Fibroblast of skin of right quadriceps (primary cell): ENCODE measurements at regions not wholly inside any gene's neighbourhood (a gene's known extent, or its start where the extent isn't known, plus 50 kb on each side); places are given as distances from the start of the nearest gene placed in this dataset.

Experiments used
- DNase-seq: peaks from one replicate; pipeline ENCODE4 v3.0.0-alpha.2; 2013

DNA sequence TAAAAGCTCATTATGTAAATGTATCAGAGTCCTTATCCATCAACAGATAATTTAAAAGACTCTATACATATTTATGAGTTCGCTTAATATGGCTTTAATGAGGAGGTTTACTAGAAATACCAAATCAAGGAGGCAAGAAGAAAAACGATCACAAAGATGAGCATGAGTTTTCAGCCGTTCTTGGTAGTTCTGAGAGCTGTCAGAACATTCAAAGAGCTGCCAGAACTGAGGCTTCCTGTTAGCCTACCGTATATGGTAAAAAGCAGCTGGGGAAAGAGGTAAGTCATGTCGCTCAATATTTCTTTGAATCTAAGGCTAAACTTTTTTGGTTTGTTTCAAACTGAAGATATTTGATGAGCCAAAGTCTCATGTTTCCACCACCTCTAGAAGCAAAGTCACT, 115.3 kb upstream of the PLXNC1 start:
- no peak for DNase-seq

DNA sequence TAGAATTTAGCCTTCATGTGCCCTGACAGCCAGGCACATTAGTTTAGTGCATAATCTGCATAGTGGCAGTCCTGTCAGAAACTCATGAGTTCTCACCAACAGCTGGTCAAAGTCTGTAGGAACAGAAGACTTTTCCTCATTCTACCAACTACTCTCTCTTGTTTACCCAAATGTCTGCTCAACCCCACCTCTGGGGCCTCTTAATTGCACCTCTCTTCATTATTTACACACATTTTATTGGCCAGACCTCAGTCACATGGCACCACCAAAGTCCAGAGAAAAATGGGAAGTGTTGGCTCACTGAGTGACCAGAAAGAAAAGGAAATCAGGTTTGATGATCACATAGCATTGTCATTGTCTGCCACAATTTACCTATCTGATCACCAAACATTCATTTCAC, 114.6 kb upstream of the PLXNC1 start:
- DNase-seq, result no peak

DNA sequence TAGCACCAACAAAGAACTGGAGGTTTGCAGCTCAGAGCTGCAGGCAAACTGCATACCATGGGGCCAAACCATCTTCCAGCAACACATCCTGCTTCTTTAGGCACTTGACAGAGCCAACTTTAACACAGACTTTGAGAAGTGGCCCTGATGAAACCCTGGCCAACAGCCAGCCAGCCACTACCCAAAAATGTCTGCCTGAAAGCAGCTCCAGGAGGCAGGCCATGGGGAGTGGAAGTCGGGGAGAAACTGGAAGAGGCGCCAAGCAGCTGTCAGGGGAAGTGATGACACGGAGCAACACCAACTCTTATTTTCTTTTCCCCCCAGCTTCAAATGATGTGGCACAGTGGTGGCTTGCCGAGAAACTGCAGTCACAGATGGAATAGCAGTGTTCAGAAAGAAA, 110.9 kb upstream of the PLXNC1 start:
- no peak for DNase-seq

DNA sequence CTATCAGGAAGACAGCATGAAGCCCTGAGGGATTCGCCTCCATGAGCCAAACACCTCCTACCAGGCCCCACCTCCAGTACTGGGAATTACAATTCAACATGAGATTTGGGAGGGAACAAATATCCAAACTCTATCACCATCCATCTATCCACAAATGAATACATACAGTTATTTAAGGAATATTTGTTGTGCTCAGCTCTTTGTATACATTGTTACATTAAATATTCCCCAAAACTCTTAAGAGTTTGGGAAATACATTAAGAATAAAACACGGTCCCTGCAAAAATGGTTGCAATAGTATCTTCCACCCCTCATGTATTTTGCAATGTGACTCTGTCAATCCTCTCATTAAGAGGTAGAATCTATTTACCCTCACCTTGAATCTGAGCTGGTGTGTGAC, 109.8 kb upstream of the PLXNC1 start:
- no peak for DNase-seq

DNA sequence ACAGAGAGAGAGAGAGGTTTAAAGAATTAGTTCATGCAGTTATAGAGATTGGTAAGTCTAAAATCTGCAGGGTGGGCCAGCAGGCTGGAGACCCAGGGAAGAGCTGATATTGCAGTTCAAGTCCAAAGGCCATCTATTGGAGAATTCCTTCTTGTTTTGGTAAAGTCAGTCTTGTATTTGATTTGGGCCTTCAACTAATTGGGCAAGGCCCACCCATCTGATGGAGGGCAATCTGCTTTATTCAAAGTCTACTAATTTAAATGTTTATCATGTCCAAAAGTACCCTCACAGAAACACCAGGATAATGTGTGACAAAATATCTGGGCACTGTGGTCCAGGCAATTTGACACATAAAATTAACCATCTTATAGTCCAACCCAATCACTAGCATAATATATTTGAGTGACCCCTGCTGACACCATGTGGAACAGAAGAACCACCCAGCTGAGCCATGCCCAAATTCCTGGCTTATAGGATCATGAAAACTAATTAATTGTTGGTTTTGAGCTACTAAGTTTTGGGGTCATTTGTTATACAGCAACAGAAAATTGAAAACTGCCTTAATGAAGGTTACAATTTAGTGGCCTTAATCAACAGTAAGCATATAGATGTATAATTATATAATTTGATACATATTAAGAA, 109.1 kb upstream of the PLXNC1 start:
- DNase-seq, result no peak

DNA sequence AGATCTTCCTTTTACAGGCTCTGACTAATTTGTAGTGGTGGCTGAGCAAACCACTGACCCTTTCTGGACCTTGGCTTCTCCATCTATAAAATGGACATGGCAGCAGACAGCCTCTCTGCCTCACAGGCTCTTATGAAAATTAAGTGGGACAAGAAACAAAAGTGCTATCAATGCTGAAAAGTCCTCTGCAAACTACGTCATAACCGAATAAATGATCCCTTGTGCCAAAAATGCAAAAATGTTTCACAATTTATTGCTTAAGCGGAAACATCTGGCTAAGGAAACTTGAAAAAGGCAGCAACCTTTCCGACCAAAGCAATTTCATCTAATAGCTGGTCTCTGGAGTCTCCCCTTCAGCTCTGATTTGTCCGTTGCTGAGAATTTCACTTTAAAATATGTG, 108.5 kb upstream of the PLXNC1 start:
- peak; percentile 67 for DNase-seq

DNA sequence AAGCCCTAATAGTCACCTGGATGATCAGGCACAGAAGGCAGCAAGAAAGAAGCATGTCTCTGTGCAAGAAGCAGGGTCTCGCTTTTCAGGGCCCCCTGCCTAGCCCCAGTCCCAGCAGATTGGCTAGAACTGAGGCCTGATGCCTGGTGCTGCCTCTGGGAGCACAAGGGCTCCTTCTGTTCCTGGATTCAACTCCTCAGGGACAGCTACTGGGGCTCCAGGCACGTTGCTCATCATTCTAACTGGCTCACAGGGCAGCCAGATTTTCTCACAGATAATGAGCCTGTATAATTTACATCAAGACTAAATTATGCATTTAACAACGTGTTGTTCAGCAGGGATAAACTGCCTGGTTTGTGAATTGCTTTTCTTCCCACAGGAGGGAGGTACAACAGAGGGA, 106.5 kb upstream of the PLXNC1 start:
- DNase-seq, result no peak

DNA sequence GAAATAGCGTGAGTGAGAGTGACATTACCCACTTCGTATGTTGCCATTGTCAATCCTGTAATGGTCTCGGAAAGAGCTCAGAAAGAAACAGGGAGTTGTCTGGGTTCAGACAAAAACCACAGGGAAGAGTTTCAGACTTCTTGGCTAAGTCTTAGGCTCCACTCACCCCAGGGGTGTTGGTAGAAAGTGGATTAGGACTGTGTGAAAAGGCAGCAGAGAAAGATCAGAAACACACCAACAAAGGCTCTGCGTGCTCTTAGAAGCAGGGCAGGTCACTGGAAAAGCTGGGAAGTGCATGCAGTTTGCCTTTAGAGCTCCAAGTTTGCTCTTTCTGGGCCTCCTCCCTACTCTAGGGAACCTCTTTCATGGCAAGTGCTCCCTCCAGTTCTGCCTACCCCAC, 106.1 kb upstream of the PLXNC1 start:
- no peak for DNase-seq

DNA sequence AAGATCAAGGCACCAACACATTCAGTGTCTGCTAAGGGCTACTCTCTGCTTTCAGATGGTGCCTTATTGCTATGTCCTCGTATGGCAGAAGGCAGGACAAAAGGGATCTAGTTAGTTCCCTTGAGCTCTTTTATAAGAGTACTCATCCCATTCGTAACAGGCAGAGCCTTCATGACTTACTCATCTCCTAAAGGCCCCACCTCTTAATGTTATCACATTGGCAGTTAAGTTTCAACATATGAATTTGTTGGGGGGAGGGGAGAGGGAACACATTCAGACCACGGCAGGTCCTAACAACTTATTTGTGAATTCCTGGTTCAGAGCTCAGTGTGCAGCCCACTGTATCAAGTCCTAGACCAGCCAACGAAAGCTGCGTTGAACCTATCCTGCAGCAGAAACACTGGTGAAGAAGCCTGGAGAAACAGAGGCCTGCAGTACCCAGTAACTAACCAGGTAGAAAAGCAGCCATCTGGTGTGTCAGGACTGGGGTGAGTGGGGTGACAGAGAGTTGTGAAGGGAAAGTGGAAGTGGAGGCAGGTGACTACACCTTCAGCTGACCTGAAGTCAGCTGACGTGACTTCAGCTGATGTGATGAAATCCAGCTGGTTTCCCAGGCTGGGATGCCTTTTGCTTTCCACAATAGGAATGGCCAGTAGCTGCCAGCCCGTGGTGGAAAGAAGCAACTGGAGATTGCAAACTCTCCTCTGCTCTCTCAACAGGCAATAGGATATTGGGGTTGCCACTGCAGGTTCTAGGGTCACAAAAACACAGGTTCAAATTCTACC, 101.6 kb upstream of the PLXNC1 start:
- no peak for DNase-seq

DNA sequence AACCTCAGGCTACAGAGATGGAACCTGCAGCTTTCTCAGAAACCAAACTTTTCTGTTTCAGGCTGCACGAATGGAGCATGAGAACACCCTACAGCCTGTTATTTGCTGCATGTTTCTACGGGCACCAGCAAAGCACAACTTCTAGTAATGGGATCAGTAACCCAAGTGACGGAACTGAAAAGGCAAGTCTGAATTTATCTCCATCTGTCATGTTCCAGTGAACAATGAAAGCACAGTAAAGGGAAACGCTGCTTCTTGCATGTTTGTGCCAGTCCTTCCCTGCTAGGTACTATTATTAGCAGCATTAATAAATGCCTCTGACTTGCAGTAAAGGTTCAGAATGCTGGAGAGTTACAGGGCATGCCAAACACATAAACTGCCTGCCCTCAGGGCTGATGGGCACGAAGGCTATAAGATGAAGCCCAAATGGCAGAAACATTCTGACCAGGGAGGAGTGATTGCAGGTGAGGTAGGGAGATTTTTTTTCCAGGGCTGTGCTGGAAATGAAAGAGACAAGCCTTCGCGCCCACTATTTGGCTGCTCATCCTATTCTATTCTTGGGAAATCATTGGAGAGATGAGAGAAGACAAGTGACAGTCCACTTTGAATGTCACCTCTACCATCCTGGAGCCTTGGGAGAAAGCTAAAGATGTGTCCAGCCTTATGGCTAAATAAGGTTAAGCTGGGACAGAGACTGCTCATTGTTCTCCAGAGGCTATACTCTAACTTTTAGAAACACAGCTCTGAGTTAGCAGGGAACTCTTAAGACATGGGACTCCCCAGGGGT, 100.4 kb upstream of the PLXNC1 start:
- DNase-seq, result no peak

DNA sequence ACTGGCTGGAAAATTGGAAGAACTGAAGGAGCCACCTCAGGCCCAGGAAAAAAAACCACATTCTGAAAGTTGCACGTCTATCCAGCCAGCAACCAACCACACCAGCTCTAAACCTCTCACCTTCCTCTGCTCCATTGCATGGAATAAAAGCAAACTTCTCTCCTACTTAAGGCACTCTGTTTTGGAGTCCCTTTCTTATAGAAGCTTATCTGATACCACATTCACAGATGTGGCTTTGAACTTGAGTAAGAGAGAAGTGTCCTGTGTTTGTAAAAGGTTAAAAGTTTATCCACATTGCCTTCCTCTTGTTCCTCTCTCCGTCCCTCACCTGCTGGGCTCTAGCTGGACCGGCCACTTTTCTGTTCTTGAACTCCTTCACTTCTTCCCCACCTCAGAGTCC, 99.6 kb upstream of the PLXNC1 start:
- DNase-seq, result no peak

DNA sequence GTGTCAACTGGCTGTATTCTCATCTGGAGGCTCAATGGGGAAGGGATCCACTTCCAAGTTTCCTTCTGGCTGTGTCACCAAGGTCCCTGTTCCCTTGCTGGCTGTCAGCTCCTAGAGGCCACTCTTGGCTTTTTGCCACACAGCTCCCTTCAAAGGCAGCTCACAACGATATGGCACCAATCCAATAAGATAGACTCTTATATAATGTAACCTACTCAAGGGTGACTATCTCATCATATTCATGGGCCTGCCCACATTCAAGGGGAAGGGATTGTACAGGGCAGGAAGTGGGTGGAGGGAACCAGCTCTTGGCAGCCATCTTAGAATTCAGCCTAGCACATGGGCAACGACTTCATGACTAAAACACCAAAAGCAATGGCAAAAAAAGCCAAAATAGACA, 98.7 kb upstream of the PLXNC1 start:
- no peak for DNase-seq

DNA sequence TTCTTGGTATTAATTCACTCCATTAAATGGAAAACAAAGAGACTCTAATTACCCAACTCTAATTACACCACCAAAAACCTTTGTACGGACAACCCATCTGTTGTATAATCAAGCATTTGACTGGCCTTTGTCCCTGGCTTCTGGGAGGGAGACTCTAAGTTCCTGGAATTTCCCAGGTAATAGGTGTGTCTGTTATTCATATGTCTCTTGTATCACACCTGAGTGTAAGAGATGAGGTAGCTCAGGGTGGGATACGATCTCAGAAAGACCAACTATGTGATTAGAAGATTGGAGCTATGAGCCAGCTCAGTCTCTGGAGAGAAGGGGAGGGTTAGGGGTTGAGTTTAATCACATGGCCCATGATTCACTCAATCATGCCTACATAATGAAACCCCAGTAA, 94.7 kb upstream of the PLXNC1 start:
- DNase-seq, result no peak

DNA sequence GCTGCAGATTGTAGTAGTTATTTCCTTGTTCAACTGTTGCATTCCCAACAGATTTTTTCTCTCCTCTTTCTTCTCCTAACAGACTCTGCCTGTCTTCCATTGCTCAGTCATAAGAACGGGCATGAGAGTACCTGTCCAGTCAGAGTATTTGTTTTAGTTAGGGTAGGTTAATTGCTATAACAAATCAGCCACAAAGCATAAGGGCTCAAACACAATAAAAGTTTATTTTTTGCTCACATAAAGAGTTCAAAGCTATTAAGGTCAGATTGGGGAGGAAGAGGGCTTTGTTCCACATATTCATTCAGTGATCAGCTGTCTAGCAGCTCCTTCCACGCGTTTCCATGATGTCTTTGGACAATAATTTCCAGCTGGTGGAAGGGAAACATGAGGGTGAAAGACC, 92.8 kb upstream of the PLXNC1 start:
- DNase-seq, result no peak

DNA sequence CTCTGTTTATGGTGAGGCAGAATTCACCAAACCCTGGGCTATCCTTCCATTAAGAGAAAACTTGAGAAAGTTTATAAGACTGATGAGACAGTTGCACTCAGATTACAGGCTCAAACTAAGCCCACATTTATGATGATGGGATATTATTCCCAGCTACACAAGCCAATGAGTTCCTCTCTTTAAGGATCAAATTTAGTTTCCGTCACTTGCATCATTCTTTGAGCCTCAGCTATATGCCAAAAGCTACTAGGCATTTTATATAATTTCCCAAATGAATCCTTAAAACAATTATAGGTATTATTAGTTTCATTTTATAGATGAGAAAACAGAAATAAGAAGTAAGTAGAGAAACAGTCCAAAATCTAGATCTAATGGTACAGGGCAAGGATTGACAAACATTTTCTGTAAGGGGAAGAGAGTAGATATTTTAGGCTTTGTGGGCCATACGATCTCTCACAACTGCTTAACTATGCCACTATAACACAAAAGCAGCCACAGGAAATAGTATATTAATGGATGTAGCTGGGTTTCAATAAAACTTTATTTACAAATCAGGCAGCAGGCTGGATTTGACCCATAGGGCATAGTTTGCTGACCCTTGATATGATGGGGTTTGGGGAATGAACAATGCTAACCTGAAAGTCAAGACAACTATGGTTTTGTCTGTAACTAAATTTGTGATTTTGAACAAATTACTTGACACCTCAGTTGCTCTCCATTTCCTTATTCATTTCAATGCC, 91.8 kb upstream of the PLXNC1 start:
- no peak for DNase-seq

DNA sequence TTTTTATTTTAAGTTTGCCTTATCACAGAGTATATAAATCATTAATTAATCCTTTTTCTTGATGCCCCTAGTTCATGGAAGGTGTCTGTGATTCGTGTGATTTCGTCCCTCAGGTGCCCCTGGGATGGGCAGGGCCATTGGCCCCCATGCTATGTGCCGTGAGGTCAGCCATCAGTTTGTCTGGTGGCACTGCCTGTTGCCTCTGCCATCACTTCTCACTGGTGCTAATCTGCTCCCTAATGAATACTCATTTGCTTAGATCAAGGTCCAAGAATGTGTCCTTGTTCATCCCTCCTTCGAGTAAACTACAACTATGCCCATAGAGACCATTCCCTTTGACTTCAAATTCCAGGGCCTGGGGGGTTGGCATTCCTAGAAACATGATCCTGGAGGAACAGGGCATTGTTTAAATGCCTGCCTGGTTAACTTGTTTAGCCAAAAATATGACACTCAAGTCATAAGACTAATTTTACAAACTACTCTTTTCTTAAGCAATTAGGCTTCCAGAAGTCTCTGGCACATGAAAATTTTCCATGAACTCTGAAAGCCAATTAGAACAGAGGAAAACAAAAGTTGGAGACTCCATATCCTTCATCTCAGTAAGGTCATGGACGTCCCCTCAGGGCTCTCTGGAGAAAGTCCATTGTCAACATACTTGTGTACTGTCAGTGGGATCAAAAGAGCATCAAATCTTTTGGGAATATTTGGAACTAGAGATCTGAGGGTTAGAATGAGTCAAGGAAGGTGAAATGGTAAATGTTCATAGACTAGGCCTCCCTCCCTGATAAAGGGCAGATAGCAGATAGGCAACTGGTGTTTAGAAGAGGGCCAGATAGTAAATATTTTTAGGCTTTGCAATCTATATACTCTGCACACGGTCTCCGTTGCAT, 90.9 kb upstream of the PLXNC1 start:
- DNase-seq, result peak; percentile 31

DNA sequence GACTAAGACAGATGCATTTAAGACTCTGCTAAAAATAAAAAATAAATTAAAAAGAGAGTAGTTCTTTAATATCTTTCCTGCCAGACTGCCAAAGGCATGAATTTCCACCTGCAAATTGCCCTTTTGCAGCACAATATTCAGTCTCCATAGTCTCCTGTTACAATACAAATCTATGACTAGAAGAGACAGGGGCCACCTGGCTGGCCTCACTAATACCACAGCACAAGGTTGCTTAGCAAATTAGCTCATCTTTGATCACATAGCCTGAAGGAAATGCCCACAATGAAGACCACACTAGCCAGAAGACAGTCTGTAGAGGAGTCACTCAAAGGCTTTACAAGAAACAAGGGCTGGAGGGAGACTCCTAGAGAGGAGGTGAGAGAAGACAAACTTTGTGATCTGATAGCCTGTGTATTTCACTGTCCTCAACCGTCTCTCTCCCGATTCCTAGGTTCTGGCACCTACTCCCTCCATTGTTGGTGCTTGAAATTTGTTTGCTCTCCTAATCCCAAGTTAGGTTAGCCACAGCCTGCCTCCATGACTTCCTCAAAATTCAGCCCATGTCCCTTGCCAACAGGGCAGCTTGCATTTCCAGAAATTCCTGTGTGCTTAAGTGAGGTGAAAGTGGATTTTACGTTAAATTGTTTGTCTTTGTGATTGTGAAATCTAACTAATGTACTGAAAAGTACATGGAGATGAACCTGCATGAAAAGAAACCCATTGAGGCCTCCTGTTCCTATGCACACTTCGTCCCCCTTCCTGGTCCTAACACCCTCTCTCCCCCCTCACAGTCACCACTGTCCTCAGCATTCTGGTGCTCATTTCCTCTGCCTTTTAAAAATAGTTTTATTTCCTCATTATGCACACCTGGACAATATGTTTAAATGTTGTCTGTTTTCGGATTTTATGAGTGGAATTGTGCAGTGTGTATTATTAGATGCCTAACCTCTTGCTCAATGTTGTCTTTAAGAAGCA, 88.7 kb upstream of the PLXNC1 start:
- DNase-seq, result no peak

DNA sequence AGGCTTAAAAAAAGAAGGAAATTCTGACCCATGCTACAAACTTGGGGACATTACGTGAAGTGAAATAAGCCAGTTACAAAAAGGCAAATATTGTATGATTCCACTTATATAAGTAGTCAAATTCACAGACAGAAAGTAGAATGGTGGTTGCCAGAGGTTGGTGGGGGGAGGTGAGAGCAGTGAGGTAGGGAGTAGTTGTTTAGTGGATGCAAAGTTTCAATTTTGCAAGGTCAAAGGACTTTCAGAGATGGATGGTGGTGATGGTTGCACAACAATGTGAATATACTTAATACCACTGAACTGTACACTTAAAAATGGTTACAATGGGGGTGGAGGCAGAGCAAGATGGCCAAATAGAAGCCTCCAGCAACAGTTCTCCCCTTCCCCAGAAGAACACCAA, 86.2 kb upstream of the PLXNC1 start:
- DNase-seq, result no peak

DNA sequence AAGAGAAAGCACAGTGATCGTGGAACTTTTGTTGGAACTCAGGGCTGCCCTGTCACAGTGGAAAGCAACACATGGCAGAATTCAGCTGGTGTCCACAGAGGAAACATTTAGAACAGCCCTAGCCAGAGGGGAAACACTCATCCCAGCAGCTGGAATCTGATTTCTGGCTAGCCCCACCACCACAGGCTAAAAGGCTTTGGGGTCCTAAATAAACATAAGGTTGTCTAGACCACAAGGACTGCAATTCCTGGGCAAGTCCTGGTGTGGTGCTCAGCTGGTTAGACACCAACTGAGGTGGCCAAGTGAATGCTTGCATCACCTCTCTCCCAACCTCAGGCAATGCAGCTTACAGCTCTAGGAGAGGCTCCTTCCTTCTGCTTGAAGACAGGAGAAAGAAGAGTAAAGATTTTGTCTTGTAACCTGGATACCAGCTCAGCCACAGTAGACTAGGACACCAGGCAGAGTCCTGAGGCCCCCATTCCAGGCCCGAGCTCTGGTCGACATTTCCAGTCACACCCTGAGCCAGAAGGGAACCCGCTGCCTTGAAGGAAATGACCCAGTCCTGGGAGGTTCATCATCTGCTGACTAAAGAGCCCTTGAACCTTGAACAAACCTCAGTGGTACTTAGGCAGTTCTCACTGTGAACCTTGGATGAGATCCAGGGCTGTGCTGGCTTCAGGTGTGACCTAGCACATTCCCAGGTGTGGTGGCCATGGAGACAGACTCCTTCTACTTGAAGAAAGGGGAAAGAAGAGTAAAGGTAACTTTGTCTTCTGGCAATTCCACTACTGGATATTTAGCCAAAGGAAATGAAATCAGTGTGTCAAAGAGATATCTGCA, 85.4 kb upstream of the PLXNC1 start:
- no peak for DNase-seq

DNA sequence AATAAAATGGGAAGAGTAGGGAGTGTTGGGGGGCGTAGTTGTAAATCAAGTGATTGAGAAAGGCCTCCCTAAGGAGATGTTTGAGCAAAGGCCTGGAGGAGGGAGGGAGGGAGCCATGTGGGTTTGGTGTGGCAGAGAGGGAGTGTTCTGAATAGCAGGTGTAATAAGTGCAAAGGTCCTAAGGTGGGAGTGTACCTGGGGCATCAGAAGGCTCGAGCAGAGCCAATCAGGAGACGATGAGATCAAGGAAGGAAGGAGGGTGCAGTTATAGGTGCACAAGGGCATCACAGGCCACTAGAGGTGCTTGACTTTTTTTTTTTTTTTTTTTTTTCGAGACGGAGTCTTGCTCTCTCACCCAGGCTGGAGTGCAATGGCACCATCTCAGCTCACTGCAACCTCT, 77.9 kb upstream of the PLXNC1 start:
- no peak for DNase-seq
